ENCODE measurements at regions not wholly inside any gene's neighbourhood (a gene's known extent, or its start where the extent isn't known, plus 50 kb on each side); places are given as distances from the start of the nearest gene placed in this dataset.
"Not testable (repeated sequence)": the region's sequence is repeated elsewhere in the genome, so short reads cannot be mapped to it uniquely, and the experiment has no call there.

- DNase-seq (ENCODE audit: low read depth in 2 of 2), result no peak
Measured at GRCh38 chr3:102682741-102683140, 247.9 kb downstream of the ZPLD1 start.

- DNase-seq (ENCODE audit: low read depth in 2 of 2), result no peak
Measured at GRCh38 chr3:102686792-102687191, 252.0 kb downstream of the ZPLD1 start.

GRCh38 chr3:102687851-102688555 is 253.2 kb downstream of the ZPLD1 start:
- DNase-seq (ENCODE audit: low read depth in 2 of 2), result no peak

- no peak for DNase-seq (ENCODE audit: low read depth in 2 of 2)
Measured at GRCh38 chr3:102688556-102688930, 253.7 kb downstream of the ZPLD1 start.

GRCh38 chr3:102691507-102691906 is 256.7 kb downstream of the ZPLD1 start:
- no peak for DNase-seq (ENCODE audit: low read depth in 2 of 2)

GRCh38 chr3:102699104-102699818 is 264.4 kb downstream of the ZPLD1 start:
- DNase-seq (ENCODE audit: low read depth in 2 of 2), result no peak

- no peak for DNase-seq (ENCODE audit: low read depth in 2 of 2)
Measured at GRCh38 chr3:102699819-102700140, 265.0 kb downstream of the ZPLD1 start.

GRCh38 chr3:102712896-102713295 is 278.1 kb downstream of the ZPLD1 start:
- DNase-seq (ENCODE audit: low read depth in 2 of 2), result no peak

- peak; percentile 24 to 29 for DNase-seq (ENCODE audit: low read depth in 2 of 2)
Measured at GRCh38 chr3:102714567-102714966, 279.8 kb downstream of the ZPLD1 start.

GRCh38 chr3:102715030-102715697 is 280.3 kb downstream of the ZPLD1 start:
- no peak for DNase-seq (ENCODE audit: low read depth in 2 of 2)

GRCh38 chr3:102718651-102719050 is 283.8 kb downstream of the ZPLD1 start:
- no peak for DNase-seq (ENCODE audit: low read depth in 2 of 2)

- no peak for DNase-seq (ENCODE audit: low read depth in 2 of 2)
Measured at GRCh38 chr3:102722317-102722716, 287.5 kb downstream of the ZPLD1 start.

- DNase-seq (ENCODE audit: low read depth in 2 of 2), result peak; percentile 14 to 19
Measured at GRCh38 chr3:102727340-102727739, 292.5 kb downstream of the ZPLD1 start.

- DNase-seq (ENCODE audit: low read depth in 2 of 2), result not testable (repeated sequence)
Measured at GRCh38 chr3:102732581-102732980, 297.8 kb downstream of the ZPLD1 start.

- DNase-seq (ENCODE audit: low read depth in 2 of 2), result peak; percentile 23 to 38
Measured at GRCh38 chr3:102733791-102734563, 299.2 kb downstream of the ZPLD1 start.

- no peak for DNase-seq (ENCODE audit: low read depth in 2 of 2)
Measured at GRCh38 chr3:102735311-102735710, 300.5 kb downstream of the ZPLD1 start.

- DNase-seq (ENCODE audit: low read depth in 2 of 2), result no peak
Measured at GRCh38 chr3:102736288-102736974, 301.6 kb downstream of the ZPLD1 start.

- DNase-seq (ENCODE audit: low read depth in 2 of 2), result no peak
Measured at GRCh38 chr3:102736975-102737304, 302.1 kb downstream of the ZPLD1 start.

GRCh38 chr3:102737353-102737752 is 302.5 kb downstream of the ZPLD1 start:
- no peak for DNase-seq (ENCODE audit: low read depth in 2 of 2)

- no peak for DNase-seq (ENCODE audit: low read depth in 2 of 2)
Measured at GRCh38 chr3:102741105-102741504, 306.3 kb downstream of the ZPLD1 start.

GRCh38 chr3:102741694-102742093 is 306.9 kb downstream of the ZPLD1 start:
- DNase-seq (ENCODE audit: low read depth in 2 of 2), result no peak

- no peak for DNase-seq (ENCODE audit: low read depth in 2 of 2)
Measured at GRCh38 chr3:102745881-102746280, 311.1 kb downstream of the ZPLD1 start.
